Choroid plexus epithelial cell (primary cell): ENCODE measurements at regions not wholly inside any gene's neighbourhood (a gene's known extent, or its start where the extent isn't known, plus 50 kb on each side); places are given as distances from the start of the nearest gene placed in this dataset.
"Not testable (repeated sequence)": the region's sequence is repeated elsewhere in the genome, so short reads cannot be mapped to it uniquely, and the experiment has no call there.

ENCODE experiments used
- DNase-seq: peaks from one replicate; pipeline ENCODE4 v3.0.0-alpha.2; 2010; ENCODE audit warnings: low read depth
- H3K4me3 ChIP-seq: 2 replicates; pipeline ENCODE4 v1.5.1; 2011; ENCODE audit warnings: low read depth, mild to moderate bottlenecking, control low read depth, low read length, moderate library complexity
- CTCF ChIP-seq: conservative IDR thresholded peaks from 2 replicates; pipeline ENCODE4 v1.5.1; 2011; ENCODE audit warnings: low read depth, mild to moderate bottlenecking, control low read depth, inconsistent platforms, low read length, moderate library complexity

- DNase-seq = peak; percentile 20
- TF ChIP-seq CTCF = no peak
- H3K4me3 ChIP-seq = no peak overlapping the region
Measured at GRCh38 chr4:169846396-169846795, 88.7 kb upstream of the HPF1 start.

GRCh38 chr4:169841776-169842175 is 84.0 kb upstream of the HPF1 start:
- DNase-seq = no peak
- H3K4me3 ChIP-seq = no peak overlapping the region
- TF ChIP-seq CTCF = no peak

- TF ChIP-seq CTCF = no peak
- H3K4me3 ChIP-seq = no peak overlapping the region
- no peak for DNase-seq
Measured at GRCh38 chr4:169840554-169840953, 82.8 kb upstream of the HPF1 start.

DNA sequence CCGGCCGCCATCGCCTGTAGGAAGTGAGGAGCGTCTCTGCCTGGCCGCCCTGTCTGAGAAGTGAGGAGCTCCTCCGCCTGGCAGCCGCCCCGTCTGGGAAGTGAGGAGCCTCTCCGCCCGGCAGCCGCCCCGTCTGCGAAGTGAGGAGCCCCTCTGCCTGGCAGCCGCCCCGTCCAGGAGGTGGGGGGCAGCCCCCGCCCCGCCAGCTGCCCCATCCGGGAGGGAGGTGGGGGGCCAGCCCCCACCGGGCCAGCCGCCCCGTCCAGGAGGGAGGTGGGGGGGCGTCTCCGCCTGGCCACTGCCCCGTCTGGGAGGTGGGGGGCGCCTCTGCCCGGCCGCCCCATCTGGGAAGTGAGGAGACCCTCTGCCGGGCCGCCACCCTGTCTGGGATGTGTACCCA is 70.6 kb upstream of the HPF1 start:
- not testable (repeated sequence) for DNase-seq, H3K4me3 ChIP-seq

- TF ChIP-seq CTCF = no peak
- DNase-seq = no peak
Measured at GRCh38 chr4:169826634-169827187, 69.0 kb upstream of the HPF1 start.

DNA sequence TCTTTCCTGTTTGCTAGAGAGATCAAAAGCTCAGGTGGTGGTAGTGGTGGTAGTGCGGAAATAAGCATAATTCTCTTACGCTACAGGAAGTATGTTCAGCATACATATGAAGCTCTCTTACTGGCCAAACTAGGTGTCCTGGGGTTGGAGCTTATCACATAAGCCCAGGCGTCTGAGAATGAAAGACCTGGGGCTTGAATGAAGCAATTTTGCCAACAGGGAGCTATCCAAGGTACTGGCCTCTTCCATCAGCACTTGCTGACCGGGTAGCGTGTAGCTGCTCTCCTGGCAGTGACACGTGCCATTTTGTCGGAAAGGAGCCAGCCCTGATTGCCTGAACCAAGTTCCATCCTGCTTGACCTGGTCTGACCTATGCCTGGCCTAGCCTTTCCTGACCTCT is 65.9 kb upstream of the HPF1 start:
- peak; percentile 81 for DNase-seq
- TF ChIP-seq CTCF = no peak

More at GRCh38 chr4:169826634-169827187, 69.0 kb upstream of the HPF1 start:
- H3K4me3 ChIP-seq = no peak overlapping the region

GRCh38 chr4:169821402-169821801 is 63.7 kb upstream of the HPF1 start:
- no peak for DNase-seq
- TF ChIP-seq CTCF = no peak
- no peak overlapping the region for H3K4me3 ChIP-seq

More for the DNA sequence above, 65.9 kb upstream of the HPF1 start:
- H3K4me3 ChIP-seq = no peak overlapping the region
